ENCODE measurements at regions not wholly inside any gene's neighbourhood (a gene's known extent, or its start where the extent isn't known, plus 50 kb on each side); places are given as distances from the start of the nearest gene placed in this dataset.

DNA sequence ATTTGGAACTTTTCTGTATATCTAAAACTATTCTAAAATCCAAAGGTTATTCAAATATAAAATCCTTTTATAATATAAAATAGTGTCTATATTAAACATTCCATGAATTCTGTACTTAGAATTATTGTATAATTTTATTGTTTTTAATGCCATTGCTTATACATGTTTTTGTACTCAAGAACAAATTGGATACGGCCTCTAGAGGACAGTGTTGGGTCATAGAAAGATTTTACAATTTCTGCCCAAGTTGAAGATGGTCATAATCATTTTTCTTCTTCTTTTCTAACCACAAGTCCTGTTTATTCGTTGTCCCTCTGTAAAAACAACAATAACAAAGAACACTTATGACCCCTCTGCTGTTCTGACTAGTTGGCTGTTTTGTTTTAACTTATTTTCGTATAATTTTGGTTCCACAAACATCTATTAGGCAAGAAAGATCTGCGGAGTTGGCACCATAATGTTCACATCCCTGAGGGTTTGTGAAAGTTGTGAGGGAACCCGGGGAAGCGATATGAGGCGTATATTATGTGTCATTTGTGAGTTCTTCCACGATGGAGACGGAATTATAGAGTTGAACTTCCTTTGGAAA, 75.7 kb upstream of the KIF26B start:
- H3K9me3 ChIP-seq: no peaks in the 10 kb centered on the region
- no peak overlapping the region for H3K4me3 ChIP-seq
- no peaks in the 10 kb centered on the region for H3K4me1 ChIP-seq (replicated peaks)
- DNase-seq (ENCODE audit: low spot score): no peak
- 70% methylated on average over 9 of the region's 9 CpGs for WGBS
- TF ChIP-seq, protein P1, sequence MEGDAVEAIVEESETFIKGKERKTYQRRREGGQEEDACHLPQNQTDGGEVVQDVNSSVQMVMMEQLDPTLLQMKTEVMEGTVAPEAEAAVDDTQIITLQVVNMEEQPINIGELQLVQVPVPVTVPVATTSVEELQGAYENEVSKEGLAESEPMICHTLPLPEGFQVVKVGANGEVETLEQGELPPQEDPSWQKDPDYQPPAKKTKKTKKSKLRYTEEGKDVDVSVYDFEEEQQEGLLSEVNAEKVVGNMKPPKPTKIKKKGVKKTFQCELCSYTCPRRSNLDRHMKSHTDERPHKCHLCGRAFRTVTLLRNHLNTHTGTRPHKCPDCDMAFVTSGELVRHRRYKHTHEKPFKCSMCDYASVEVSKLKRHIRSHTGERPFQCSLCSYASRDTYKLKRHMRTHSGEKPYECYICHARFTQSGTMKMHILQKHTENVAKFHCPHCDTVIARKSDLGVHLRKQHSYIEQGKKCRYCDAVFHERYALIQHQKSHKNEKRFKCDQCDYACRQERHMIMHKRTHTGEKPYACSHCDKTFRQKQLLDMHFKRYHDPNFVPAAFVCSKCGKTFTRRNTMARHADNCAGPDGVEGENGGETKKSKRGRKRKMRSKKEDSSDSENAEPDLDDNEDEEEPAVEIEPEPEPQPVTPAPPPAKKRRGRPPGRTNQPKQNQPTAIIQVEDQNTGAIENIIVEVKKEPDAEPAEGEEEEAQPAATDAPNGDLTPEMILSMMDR (IDR thresholded peaks at IDR 0.05): peak in 2 of 4 experiments; percentile 42 to 45
- no peak for TF ChIP-seq POLR2AphosphoS5 (IDR thresholded peaks at IDR 0.05)
- H3K36me3 ChIP-seq: no peaks in the 10 kb centered on the region
- H3K27ac ChIP-seq: no peak overlapping the region
- no peaks in the 10 kb centered on the region for H3K27me3 ChIP-seq (replicated peaks; ENCODE audit: insufficient read depth)
- intact Hi-C loops (cut with DNase I): no loop called here

DNA sequence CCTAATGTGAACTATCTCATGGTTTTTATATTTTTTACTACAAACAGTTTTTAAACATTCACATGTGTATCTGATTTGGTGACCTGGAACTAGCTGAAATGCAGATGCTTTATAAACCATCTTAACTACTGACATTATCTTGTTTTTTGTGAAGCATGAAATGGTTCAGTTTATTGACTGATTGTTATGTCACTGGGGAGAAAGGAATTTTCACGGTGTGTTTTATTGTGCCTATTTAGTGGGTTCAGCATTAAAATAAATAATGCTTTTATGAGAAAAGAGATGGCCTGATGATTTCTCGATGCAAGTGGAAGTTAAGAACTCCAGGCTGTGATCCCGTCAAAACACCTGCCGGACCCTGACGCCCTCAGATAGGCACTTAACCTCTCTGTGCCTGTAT, 79.9 kb upstream of the KIF26B start:
- intact Hi-C loops (cut with DNase I): no loop called here
- no peaks in the 10 kb centered on the region for H3K36me3 ChIP-seq
- no peaks in the 10 kb centered on the region for H3K27me3 ChIP-seq (replicated peaks; ENCODE audit: insufficient read depth)
- DNase-seq (ENCODE audit: low spot score): no peak
- no peak overlapping the region for H3K4me3 ChIP-seq
- WGBS: 67% methylated on average over 5 of the region's 5 CpGs
- H3K27ac ChIP-seq: no peak overlapping the region
- TF ChIP-seq, protein P1 (IDR thresholded peaks at IDR 0.05): no peak
- no peak for TF ChIP-seq POLR2A (IDR thresholded peaks at IDR 0.05)
- TF ChIP-seq POLR2AphosphoS5 (IDR thresholded peaks at IDR 0.05): no peak
- no peaks in the 10 kb centered on the region for H3K9me3 ChIP-seq
- no peaks in the 10 kb centered on the region for H3K4me1 ChIP-seq (replicated peaks)

DNA sequence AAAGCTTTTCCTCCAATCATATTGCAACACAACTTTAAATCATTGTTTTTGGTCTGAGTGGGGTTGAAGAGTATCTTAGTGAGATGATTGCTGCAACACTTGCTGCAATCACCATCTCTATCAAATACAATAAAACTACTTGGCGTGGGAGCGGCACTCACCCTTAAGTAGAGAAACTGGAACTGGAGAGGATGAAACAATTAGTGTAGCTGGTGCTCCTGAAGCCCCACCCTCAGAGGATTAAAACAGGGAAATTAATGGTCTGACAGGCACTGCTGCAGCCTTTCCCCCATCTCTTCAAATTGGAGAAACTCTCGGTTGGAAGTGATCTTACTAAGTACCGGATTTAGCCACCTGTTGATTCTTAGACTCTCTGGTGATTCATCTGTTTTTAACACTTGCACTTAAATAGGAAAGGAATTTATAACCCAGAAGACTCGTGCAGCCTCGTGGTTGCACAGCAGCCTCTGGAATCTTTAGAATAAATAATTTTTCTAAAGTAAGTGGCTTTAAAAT, 80.5 kb upstream of the KIF26B start:
- Histone ChIP-seq H3K27ac (no peak overlapping the region), H3K4me3 (no peak overlapping the region), H3K4me1 (replicated peaks) (no peaks in the 10 kb centered on the region), H3K9me3 (no peaks in the 10 kb centered on the region), H3K36me3 (no peaks in the 10 kb centered on the region), H3K27me3 (replicated peaks; ENCODE audit: insufficient read depth) (no peaks in the 10 kb centered on the region)
- TF ChIP-seq POLR2A (IDR thresholded peaks at IDR 0.05): no peak
- TF ChIP-seq, protein P1 (IDR thresholded peaks at IDR 0.05): no peak
- no peak for TF ChIP-seq POLR2AphosphoS5 (IDR thresholded peaks at IDR 0.05)
- intact Hi-C loops (cut with DNase I): no loop called here
- WGBS: 30% methylated on average over 6 of the region's 6 CpGs
- no peak for DNase-seq (ENCODE audit: low spot score)

DNA sequence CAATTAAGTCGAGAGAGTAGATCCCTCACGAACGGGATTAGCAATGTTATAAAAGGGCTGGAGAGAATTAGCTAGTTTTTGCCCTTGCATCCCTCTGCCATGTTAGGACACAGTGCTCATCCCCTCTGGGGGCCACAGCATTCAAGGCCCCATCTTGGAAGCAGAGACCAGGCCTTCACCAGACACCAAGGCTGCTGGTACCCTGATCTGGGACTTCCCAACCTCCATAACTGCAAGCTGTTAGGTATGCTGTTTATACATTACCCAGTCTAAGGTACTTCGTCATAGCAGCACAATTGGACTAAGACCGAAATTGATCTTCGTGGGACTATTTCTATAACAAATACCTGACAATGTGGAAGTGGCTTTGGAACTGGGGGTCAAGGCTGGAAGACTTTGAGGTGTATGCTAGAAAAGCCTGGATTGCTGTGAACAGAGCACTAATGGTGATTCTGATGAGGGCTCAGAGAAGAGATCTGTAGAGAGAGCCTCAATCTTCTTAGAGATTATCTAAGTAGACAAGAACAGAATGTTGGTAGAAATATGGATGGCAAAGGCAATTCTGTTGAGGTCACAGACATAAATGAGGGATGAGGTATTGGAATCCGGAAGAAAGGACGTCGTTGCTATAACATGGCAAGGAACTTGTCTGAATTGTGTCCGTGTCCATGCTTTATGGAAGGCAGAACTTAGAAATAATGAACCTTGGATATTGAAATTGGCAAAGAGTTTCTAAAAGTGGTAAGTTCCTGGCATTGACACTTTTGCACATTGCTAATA, 83.8 kb upstream of the KIF26B start:
- Histone ChIP-seq H3K27me3 (replicated peaks; ENCODE audit: insufficient read depth) (no peaks in the 10 kb centered on the region), H3K4me1 (replicated peaks) (no peaks in the 10 kb centered on the region), H3K27ac (no peak overlapping the region), H3K36me3 (no peaks in the 10 kb centered on the region), H3K9me3 (no peaks in the 10 kb centered on the region), H3K4me3 (no peak overlapping the region)
- DNase-seq (ENCODE audit: low spot score): no peak
- 96% methylated on average over 10 of the region's 10 CpGs for WGBS
- TF ChIP-seq POLR2A (IDR thresholded peaks at IDR 0.05): no peak
- TF ChIP-seq POLR2AphosphoS5 (IDR thresholded peaks at IDR 0.05): no peak
- TF ChIP-seq, protein P1 (IDR thresholded peaks at IDR 0.05): no peak
- intact Hi-C loops (cut with DNase I): no loop called here

DNA sequence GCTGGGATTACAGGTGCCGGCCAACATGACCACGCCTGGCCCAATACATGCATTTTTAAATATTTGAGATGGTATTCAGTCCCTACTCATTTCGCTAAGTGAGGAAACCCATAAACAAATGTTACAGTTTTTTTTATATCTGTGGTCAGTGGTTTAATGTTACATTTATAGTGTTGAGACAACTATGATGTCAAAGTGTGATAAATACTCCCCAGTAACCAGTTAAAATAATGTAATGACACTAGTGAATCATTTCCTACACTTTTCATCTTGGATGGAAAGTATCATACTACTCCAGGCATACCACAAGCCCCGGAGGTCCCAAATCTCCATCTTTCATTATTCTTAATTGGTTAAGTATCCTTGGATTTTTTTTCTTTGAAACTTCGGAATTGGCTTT, 87.5 kb upstream of the KIF26B start:
- Histone ChIP-seq H3K9me3 (no peaks in the 10 kb centered on the region), H3K36me3 (no peaks in the 10 kb centered on the region), H3K27ac (no peak overlapping the region), H3K4me1 (replicated peaks) (no peaks in the 10 kb centered on the region), H3K27me3 (replicated peaks; ENCODE audit: insufficient read depth) (no peaks in the 10 kb centered on the region), H3K4me3 (no peak overlapping the region)
- TF ChIP-seq, protein P1 (IDR thresholded peaks at IDR 0.05): no peak
- TF ChIP-seq POLR2A (IDR thresholded peaks at IDR 0.05) (no peak), POLR2AphosphoS5 (IDR thresholded peaks at IDR 0.05) (no peak)
- DNase-seq (ENCODE audit: low spot score): no peak
- intact Hi-C loops (cut with DNase I): no loop called here
- 87% methylated on average over 5 of the region's 5 CpGs for WGBS

All from prostate gland (tissue), 2 donors.